Peyer's patch (tissue), 4 donors: ENCODE measurements at regions not wholly inside any gene's neighbourhood (a gene's known extent, or its start where the extent isn't known, plus 50 kb on each side); places are given as distances from the start of the nearest gene placed in this dataset.

Experiments
- POLR2A ChIP-seq, 2 donors: fragments of 450-650 bp; IDR thresholded peaks; one replicate each; pipeline ENCODE4 v1.5.1; 2017; ENCODE audit warnings: antibody characterized with exemption in 2 of 2, mild to moderate bottlenecking in 2 of 2, moderate library complexity in 2 of 2
- TF ChIP-seq, protein P1 (sequence below), 6 experiments: fragments of 450-650 bp in 4 of 6; fragments of 200-600 bp in 2 of 6; sonication (generic) in 1 of 6; IDR thresholded peaks; one replicate each; pipeline ENCODE4 v1.5.1; 2017 to 2019; ENCODE audit warnings: antibody characterized with exemption in 6 of 6, mild to moderate bottlenecking in 3 of 6, moderate library complexity in 1 of 6

- no peak for TF ChIP-seq POLR2A (IDR thresholded peaks at IDR 0.05)
- TF ChIP-seq, protein P1, sequence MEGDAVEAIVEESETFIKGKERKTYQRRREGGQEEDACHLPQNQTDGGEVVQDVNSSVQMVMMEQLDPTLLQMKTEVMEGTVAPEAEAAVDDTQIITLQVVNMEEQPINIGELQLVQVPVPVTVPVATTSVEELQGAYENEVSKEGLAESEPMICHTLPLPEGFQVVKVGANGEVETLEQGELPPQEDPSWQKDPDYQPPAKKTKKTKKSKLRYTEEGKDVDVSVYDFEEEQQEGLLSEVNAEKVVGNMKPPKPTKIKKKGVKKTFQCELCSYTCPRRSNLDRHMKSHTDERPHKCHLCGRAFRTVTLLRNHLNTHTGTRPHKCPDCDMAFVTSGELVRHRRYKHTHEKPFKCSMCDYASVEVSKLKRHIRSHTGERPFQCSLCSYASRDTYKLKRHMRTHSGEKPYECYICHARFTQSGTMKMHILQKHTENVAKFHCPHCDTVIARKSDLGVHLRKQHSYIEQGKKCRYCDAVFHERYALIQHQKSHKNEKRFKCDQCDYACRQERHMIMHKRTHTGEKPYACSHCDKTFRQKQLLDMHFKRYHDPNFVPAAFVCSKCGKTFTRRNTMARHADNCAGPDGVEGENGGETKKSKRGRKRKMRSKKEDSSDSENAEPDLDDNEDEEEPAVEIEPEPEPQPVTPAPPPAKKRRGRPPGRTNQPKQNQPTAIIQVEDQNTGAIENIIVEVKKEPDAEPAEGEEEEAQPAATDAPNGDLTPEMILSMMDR (IDR thresholded peaks at IDR 0.05): no peak
Observed at GRCh38 chr5:3382782-3383181, 212.8 kb upstream of the IRX1 start.
